IPS-11a (cell line): ENCODE measurements at regions not wholly inside any gene's neighbourhood (a gene's known extent, or its start where the extent isn't known, plus 50 kb on each side); places are given as distances from the start of the nearest gene placed in this dataset.
"Not testable (repeated sequence)": the region's sequence is repeated elsewhere in the genome, so short reads cannot be mapped to it uniquely, and the experiment has no call there.

Experiments
- H3K4me3 ChIP-seq: one replicate; pipeline ENCODE4 v1.5.1; 2013; ENCODE audit warnings: low read depth, low read length, control low read depth

DNA sequence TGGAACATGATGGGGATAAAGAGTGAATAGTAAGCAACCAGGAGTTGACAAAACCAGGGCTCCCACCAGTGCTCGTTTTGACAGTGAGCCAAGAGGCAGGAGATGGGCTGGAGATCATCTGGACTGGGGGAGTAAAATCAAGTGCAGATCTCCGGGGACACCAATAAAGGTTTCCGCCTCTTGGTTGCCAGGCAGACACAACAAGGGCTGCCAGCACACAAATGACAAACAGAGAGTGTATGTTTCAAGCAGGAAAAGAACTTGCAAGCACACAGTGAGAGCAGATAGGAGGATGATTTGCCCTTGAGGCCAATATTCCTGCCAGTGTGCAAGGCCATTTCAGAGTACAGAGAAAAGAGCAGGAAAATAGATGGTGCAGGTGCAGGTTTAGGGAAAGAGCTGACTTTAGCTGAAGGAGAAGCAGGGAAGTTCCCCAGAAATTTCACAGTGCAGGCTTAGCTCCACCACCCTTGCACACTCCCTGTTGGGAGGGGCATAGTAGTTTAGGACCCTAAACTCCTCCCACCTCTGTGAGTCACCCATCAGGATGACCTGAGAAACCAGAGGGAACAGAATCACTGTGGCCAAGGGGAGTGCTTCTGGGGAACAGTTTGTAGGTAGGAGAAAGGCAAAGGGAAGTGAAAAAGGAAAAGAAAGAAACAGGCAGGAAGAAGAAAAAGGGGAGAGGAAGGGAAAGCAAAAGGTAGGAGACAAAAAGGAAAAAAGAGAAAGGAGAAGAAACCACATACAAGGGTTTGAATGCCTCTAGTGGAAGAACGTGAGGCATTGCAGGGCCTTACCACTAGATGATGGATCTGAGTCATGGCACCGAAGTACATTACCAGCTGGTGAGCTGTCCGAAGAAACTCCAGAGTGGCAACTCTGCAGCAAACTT lies 404.4 kb downstream of the SLC6A15 start:
- H3K4me3 ChIP-seq, result no peak overlapping the region

DNA sequence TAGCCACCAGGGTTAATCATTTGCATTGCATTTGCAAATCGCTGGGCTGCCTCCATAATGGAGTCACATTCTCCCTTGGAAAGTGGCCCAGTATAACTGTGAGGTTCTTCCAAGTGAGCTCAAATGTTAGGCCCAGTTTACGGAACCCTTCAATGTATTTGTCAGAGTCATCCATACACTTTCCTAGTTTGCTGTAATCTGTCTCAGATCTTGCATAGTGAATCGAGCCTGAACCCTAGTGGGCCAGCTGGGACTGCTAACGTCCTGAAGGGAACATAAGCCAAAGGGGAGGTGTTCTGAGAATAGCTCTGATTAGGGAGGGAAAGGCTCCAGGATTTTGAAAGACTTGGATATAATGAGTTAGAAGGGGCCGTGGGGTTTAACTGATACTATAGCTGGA lies 406.3 kb downstream of the SLC6A15 start:
- no peak overlapping the region for H3K4me3 ChIP-seq

GRCh38 chr12:84502907-84503787 lies 409.5 kb downstream of the SLC6A15 start:
- H3K4me3 ChIP-seq, result no peak overlapping the region

DNA sequence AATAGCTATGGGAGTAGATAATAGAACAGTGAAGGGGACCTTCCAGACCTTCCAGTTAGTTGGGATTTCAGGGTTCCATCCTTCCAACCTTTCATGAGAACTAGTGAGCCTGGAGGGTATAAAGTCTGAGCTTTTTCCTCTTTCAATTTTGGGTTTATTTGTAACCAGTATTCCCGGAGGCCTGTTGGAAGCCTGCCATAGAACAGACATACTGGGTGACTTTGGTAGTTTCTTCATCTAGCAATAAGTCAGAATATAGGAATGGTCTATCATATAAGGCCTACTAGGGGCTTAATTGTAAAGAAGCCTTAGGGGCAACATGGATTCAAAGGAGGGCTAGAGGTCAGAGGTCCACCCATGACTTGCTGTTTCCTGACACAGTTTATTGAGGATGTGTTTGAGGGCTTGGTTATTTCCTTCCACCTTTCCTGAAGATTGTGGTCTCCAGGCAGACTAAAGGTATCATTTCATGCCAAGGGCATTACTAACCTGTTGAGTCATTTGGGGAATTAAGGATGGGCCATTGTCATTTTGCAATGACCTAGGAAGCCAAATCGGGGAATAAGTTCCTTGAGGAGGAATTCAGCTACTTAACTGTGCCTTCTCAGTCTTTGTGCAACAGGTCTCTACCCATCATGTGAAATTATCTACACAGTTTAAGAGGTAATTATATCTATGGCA lies 410.3 kb downstream of the SLC6A15 start:
- H3K4me3 ChIP-seq, result no peak overlapping the region

- H3K4me3 ChIP-seq, result no peak overlapping the region
These were observed 414.8 kb downstream of the SLC6A15 start for GRCh38 chr12:84497819-84498218.

DNA sequence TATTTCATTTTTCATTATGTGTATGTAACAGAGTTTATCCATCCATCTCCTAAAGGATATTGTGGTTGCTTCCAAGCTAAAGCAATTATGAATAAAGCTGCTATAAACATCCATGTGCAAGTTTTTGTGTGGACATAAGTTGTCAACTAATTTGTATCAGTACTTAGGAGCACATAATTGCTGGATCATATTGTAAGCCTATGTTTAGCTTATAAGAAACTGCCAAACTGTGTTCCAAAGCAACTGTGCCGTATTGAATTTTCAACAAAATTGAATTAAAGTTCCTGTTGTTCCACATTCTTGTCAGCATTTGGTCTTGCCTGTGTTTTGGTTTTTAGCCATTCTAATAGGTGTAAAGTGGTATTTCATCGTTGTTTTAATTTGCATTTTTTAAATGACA lies 416.9 kb downstream of the SLC6A15 start:
- no peak overlapping the region for H3K4me3 ChIP-seq

DNA sequence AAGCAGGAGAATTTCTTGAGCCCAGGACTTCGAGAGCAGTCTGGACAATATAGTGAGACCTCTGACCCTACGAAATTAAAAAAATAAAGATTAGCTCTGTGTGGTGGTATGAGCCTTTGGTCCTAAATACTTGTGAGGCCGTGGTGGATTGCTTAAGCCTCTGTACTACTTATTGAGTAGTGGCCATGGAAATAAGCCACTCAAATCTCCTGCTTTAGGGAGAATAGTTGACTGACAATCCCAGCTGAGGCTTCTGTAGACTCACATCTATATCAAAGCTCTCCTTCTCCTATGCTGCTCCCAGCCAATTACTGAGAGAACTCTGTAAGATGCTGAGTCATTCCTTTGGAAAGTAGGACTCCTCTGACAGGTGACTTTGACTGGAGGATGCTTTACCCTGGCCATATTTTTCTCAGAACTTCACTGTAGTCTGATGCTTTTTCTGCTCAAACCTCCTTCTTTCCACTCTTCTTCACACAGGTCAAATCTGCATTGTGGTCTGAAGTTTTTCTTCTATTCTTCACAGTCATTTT lies 420.2 kb downstream of the SLC6A15 start:
- H3K4me3 ChIP-seq, result no peak overlapping the region

DNA sequence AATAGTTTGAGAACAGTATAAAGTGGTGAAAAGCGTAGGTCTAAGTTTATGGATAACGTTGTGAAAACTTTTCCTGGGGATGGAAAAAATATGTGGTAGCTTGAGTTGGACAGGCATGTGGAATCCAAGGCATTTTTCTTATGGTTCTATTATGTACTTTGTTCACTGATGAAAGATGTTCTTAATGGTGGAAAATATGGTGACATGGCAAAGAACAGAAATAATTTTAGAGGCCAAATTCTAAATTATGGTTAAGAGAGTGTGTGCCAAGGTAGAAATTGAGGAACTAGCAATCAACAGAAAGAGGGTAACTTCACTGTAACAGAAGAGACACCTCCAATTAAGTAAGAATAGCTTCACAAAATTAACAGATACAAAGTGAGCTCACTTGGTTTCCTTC lies 427.8 kb downstream of the SLC6A15 start:
- H3K4me3 ChIP-seq, result no peak overlapping the region

- H3K4me3 ChIP-seq, result no peak overlapping the region
These were observed 431.8 kb downstream of the SLC6A15 start for GRCh38 chr12:84480803-84481202.

GRCh38 chr12:84470361-84470760 lies 442.2 kb downstream of the SLC6A15 start:
- H3K4me3 ChIP-seq, result no peak overlapping the region

DNA sequence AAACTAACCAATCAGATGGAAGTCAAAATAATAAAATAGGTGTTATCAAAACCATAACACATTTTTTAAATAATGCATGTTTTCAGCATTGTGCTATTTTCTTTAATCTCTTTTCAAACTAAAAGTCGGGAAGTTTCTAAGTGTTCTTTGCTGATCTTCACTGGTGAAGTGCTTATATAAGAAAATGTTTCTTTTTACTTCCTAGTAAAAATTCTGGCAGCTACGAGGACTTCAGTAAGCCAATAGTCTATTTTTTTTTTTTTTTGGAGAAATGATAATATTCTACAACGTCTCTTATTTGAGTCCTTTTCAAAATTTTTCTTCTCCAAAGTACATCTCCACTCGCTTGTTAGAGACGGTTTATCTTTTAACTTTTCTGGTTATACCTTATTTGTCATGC lies 448.0 kb downstream of the SLC6A15 start:
- no peak overlapping the region for H3K4me3 ChIP-seq

DNA sequence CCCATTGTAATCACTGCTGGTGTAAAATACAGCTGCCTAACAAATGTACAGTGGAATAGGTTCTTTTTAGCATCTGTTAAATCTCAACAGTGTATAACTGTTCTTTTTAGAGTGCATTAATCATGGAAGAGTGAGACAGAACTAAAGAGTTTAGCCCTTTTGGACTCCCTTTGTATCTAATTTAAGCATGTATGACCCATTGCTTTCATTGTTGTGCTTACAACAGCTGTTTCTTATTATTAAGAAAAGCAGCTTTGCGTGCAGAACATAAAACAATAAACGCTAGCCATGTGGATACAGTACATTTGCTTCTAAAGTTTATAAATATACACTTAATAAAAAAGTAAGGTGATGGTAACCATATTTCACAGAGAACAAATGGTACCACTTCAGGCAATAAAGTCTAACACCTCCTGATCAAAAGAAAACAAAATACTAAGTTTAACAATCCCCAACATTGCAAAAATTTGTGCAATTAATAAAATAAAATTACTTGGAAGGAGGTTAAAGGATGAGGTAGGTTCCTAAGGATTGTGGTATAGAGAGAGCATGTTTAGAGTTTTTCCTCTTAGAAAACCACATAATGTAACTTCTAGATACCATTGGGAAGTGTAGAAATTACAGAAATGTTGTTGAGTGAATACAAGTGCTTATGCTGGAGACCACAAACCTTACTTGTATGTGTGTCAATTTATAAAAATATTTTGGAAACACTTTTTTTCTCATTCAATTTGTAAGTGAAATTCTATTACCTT lies 448.7 kb downstream of the SLC6A15 start:
- H3K4me3 ChIP-seq, result no peak overlapping the region

DNA sequence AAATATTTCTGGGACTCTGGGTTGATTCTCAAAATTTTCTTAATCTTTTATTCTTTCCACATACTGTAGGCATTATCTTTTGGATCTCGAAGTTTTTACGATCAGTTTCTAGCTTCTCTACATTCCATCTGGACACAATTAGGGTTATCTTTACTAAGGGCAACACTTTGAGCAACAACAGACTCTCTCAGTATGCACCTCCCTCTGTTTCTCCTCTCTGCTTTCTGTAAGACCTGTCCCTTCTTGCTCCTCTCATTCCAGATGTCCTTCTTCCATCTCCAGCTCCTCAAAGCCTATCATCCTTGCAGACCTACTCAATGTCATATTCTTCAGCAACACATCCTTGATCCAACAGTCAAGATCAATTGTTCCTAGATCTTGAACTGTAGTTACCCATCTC lies 457.0 kb downstream of the SLC6A15 start:
- H3K4me3 ChIP-seq, result no peak overlapping the region

DNA sequence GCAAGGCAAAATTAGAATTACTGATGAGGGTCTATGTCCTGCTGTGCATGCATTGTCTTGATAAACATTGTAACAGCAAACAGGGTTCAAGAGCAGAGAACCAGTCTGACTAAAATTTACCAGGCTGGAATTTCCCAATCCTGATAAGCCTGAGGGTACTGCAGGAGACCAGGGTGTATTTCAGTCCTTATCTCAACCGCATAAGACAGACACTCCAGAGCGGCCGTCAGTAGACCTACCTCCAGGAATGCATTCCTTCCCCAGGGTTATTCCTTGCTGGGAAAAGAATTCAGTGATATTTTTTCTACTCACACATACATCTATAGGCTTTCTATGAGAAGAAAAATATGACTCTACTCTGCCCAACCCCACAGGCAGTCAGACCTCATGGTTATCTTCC lies 466.1 kb downstream of the SLC6A15 start:
- not testable (repeated sequence) for H3K4me3 ChIP-seq

GRCh38 chr12:84436134-84436533 lies 476.5 kb downstream of the SLC6A15 start:
- H3K4me3 ChIP-seq, result no peak overlapping the region

DNA sequence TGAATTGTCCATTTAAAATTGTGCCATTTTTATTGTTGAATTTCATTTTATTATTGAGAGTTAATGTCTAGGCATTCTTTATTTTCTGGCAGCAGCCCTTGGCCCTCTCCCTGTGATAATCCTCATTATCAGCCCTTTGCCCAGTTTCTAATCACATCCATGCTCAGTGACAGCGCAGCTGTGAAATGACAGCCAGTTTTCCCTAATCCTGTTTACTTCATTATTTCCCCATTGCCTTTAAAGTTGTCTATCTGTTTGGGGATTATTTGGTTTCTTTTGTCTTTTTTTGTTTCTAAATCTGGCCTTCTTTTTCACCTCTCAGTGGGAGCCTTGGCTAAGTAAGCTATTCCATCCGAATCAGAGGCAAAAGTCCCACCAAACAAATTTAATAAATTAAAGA lies 476.9 kb downstream of the SLC6A15 start:
- no peak overlapping the region for H3K4me3 ChIP-seq

DNA sequence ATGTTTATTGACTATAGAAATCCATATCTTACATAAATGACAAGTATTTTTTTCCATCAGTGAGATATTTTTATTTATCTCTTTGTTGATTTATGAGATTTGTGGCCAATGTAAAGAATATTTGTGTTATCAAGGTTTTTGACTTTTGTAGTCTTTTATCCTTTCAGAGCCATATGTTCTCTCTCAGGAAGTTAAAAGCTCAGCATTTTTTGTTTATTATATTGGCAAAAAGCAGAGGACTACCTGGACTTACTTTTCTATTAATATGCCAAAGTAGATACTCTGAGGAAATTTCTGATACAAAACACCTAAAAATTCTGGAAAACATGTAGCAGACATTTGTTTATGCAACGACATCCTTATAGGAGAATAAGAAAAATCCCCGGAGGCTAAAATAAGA lies 490.3 kb downstream of the SLC6A15 start:
- H3K4me3 ChIP-seq, result no peak overlapping the region

GRCh38 chr12:84421103-84421502 lies 491.5 kb downstream of the SLC6A15 start:
- no peak overlapping the region for H3K4me3 ChIP-seq

DNA sequence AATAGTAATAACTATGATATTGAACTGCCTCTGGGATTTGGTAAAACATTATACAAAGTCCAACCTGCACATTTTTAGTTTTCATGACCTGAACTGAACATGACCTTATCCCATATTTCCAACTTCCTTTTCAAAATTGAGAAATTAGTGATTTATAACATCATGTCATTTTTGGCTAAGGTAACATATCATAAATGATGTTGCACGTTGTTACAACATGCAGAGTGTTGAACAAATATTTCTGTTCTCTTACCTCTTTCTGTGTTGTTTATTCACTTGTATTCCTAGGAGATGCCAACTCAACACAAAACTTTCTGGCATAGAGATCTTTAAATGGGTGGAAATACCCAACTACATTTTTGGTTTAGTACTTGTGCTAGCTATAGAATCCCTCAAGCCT lies 496.0 kb downstream of the SLC6A15 start:
- H3K4me3 ChIP-seq, result no peak overlapping the region

DNA sequence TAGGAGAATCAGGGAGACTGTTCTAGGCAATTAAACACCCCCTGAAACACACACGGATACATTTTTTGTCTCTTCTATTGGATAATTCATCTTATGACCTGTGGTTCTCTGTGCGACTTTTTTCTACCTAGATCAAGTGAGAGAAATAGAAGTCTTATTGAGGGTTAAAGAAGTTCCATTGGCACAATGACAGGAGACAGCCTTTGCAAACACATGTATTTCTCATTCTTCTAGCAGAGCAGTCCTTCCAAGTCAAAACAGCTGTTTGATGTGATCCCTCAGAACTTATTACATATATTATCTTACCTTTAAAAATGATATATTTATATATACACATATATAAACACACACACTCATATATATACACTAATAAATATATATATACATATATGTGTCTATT lies 496.7 kb downstream of the SLC6A15 start:
- H3K4me3 ChIP-seq, result no peak overlapping the region
